C4-2B (cell line): ENCODE measurements at regions not wholly inside any gene's neighbourhood (a gene's known extent, or its start where the extent isn't known, plus 50 kb on each side); places are given as distances from the start of the nearest gene placed in this dataset.

Source experiments
- H3K27ac ChIP-seq: fragments of 450-650 bp; 2 replicates; pipeline ENCODE4 v1.5.1; 2017
- CTCF ChIP-seq: fragments of 450-650 bp; conservative IDR thresholded peaks from 2 replicates; pipeline ENCODE4 v1.5.1; 2017; ENCODE audit warnings: mild to moderate bottlenecking
- ZFX ChIP-seq: fragments of 450-650 bp; IDR thresholded peaks from 2 replicates; pipeline ENCODE4 v1.6.1; 2017

- TF ChIP-seq ZFX, result no peak
- no peak overlapping the region for H3K27ac ChIP-seq
Observed at GRCh38 chr18:27483276-27483675, 298.2 kb upstream of the CHST9 start.

- H3K27ac ChIP-seq, result no peak overlapping the region
- no peak for TF ChIP-seq ZFX
- TF ChIP-seq CTCF, result no peak
Observed at GRCh38 chr18:27478459-27478858, 293.4 kb upstream of the CHST9 start.

- TF ChIP-seq ZFX, result no peak
- TF ChIP-seq CTCF, result no peak
- no peak overlapping the region for H3K27ac ChIP-seq
Observed at GRCh38 chr18:27473318-27473717, 288.2 kb upstream of the CHST9 start.

- H3K27ac ChIP-seq, result no peak overlapping the region
- TF ChIP-seq CTCF, result no peak
- TF ChIP-seq ZFX, result no peak
Observed at GRCh38 chr18:27467073-27467472, 282.0 kb upstream of the CHST9 start.

- no peak overlapping the region for H3K27ac ChIP-seq
- TF ChIP-seq ZFX (no peak), CTCF (no peak)
Observed at GRCh38 chr18:27461957-27462356, 276.8 kb upstream of the CHST9 start.

- H3K27ac ChIP-seq, result no peak overlapping the region
- no peak for TF ChIP-seq CTCF
- TF ChIP-seq ZFX, result no peak
Observed at GRCh38 chr18:27449104-27449503, 264.0 kb upstream of the CHST9 start.

GRCh38 chr18:27447930-27448329, 262.8 kb upstream of the CHST9 start:
- H3K27ac ChIP-seq, result no peak overlapping the region
- TF ChIP-seq ZFX (no peak), CTCF (no peak)

- no peak overlapping the region for H3K27ac ChIP-seq
- no peak for TF ChIP-seq ZFX
- TF ChIP-seq CTCF, result no peak
Observed at GRCh38 chr18:27447451-27447881, 262.4 kb upstream of the CHST9 start.
